ENCODE measurements at regions not wholly inside any gene's neighbourhood (a gene's known extent, or its start where the extent isn't known, plus 50 kb on each side); places are given as distances from the start of the nearest gene placed in this dataset.

DNA sequence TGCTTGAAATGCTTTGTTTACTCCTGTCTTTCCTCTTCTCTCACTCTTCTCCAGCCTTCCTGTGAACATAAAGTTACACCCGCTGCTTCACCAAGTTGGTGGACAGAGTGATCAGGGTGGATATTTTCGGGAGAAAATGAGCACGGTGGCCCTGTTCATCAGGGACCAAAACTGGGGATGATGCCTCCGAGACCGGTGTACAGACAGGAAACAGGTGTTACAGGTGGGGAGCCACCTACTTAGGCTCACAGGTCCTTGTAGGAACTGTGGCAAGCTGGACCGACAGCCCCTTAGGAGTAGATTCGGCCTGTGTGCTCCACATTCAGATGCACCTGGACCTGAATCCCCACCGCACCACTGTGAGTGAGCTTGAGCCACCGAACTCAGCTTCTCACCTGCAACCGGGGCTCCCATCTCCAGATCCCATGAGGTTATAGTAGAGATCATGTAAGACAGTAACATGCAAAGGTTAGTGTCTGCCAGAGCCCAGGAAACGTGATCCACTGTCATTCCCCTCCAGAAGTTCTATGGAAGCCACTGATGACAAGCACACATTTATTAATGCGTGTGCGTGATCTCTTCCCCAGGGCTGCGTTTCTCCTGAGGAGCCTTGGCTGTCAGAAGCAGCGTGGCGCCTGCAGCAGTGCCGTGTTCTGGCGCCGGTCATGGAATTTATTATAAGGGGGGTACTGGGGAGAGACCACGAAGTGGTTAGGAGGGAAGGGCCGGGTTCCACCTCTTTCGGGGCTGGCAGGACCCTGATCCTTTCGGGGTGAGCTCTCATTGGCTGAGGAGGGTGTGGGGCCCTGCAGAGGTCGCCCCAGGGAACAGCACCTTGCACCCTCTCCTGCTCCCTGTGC is 94.2 kb downstream of the ERMARD start:
- Histone ChIP-seq H3K9me1 (replicated peaks; ENCODE audit: control insufficient read depth, extremely low read depth, insufficient read depth, low read length) (no peaks in the 10 kb centered on the region), H3K9me3 (replicated peaks; ENCODE audit: control insufficient read depth, insufficient read depth, low read length) (no peaks in the 10 kb centered on the region), H3K79me2 (ENCODE audit: control insufficient read depth, insufficient read depth, low read length) (no peaks in the 10 kb centered on the region), H4K20me1 (replicated peaks; ENCODE audit: control insufficient read depth, extremely low read depth, insufficient read depth, low read length) (no peaks in the 10 kb centered on the region), H3K9ac (replicated peaks; ENCODE audit: extremely low read depth, insufficient read depth, low read length) (no peak overlapping the region), H3K4me1 (ENCODE audit: control insufficient read depth, extremely low read depth, insufficient read depth, low read length) (no peaks in the 10 kb centered on the region), H3K27ac (ENCODE audit: insufficient read depth, low read depth, low read length) (no peak overlapping the region), H3K36me3 (ENCODE audit: control insufficient read depth in 2 of 2, extremely low read depth in 1 of 2, insufficient read depth in 2 of 2, low read length in 2 of 2) (no peaks in the 10 kb centered on the region), H3K27me3 (ENCODE audit: control insufficient read depth in 2 of 2, insufficient read depth in 2 of 2, low read length in 2 of 2) (peaks cover 4 to 5% of the 10 kb centered on the region in 2 experiments), H2AFZ (ENCODE audit: low read depth, low read length) (no peak overlapping the region), H3K4me2 (ENCODE audit: insufficient read depth, low read length) (no peak overlapping the region), H3K4me3 (replicated peaks in 1 of 3; ENCODE audit: insufficient read depth in 1 of 3, low read depth in 1 of 3, low read length in 3 of 3) (no peak overlapping the region)
- no peak for DNase-seq (ENCODE audit: low read depth, low spot score)
- ChIA-PET CTCF (interaction anchor here (0.9 to 6.0 kb wide), 2 partner anchors 14 to 79 kb away, joined by 3 to 38 read pairs; no protein-coding TSS in a partner anchor), POLR2A (no interaction called here)
- dilution Hi-C loops (cut with MboI; ENCODE audit: extremely low pct_ligation_motif_present, low sequenced_read_pairs) (no loop called here), intact Hi-C loops (cut with micrococcal nuclease) (no loop called here)
- no peak for TF ChIP-seq MYC (IDR thresholded peaks at IDR 0.05; ENCODE audit: low read depth, low read length)
- no peak for TF ChIP-seq MAX (IDR thresholded peaks at IDR 0.05; ENCODE audit: insufficient read depth, insufficient read length)
- no peak for TF ChIP-seq JUN (IDR thresholded peaks at IDR 0.05; ENCODE audit: borderline replicate concordance, insufficient read depth, insufficient read length, low read depth)
- TF ChIP-seq POLR2A (IDR thresholded peaks at IDR 0.05; ENCODE audit: low read depth, low read length), result no peak
- TF ChIP-seq GATA2 (IDR thresholded peaks at IDR 0.05; ENCODE audit: insufficient read depth, insufficient read length, low read depth, low read length), result no peak
- no peak for TF ChIP-seq FOS (IDR thresholded peaks at IDR 0.05; ENCODE audit: borderline replicate concordance, insufficient read depth, low read length)
- no peak for TF ChIP-seq EZH2 (IDR thresholded peaks at IDR 0.05; ENCODE audit: borderline replicate concordance, low read depth, low read length, severe bottlenecking)
- TF ChIP-seq POLR2AphosphoS5 (IDR thresholded peaks at IDR 0.05; ENCODE audit: insufficient read depth, low read depth, low read length), result no peak
- TF ChIP-seq, protein P1, sequence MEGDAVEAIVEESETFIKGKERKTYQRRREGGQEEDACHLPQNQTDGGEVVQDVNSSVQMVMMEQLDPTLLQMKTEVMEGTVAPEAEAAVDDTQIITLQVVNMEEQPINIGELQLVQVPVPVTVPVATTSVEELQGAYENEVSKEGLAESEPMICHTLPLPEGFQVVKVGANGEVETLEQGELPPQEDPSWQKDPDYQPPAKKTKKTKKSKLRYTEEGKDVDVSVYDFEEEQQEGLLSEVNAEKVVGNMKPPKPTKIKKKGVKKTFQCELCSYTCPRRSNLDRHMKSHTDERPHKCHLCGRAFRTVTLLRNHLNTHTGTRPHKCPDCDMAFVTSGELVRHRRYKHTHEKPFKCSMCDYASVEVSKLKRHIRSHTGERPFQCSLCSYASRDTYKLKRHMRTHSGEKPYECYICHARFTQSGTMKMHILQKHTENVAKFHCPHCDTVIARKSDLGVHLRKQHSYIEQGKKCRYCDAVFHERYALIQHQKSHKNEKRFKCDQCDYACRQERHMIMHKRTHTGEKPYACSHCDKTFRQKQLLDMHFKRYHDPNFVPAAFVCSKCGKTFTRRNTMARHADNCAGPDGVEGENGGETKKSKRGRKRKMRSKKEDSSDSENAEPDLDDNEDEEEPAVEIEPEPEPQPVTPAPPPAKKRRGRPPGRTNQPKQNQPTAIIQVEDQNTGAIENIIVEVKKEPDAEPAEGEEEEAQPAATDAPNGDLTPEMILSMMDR (IDR thresholded peaks at IDR 0.05; ENCODE audit: extremely low read depth in 1 of 2, insufficient read depth in 1 of 2, low read depth in 1 of 2, low read length in 2 of 2), result no peak
- FAIRE-seq, result no peak
- no TSS peak for BruUV-seq (replicated peaks)
